HL-60 (cell line): ENCODE measurements at regions not wholly inside any gene's neighbourhood (a gene's known extent, or its start where the extent isn't known, plus 50 kb on each side); places are given as distances from the start of the nearest gene placed in this dataset.

ENCODE experiments used
- DNase-seq, 2 experiments: peaks; one replicate each; pipeline ENCODE4 v3.0.0-alpha.2; 2010 to 2020; ENCODE audit warnings: low read depth in 1 of 2, low spot score in 1 of 2
- H3K27ac ChIP-seq: fragments of 250-450 bp; sonication (Bioruptor Pico); replicated peaks from 2 replicates; pipeline ENCODE4 v1.5.1; 2020; ENCODE audit warnings: mild to moderate bottlenecking, moderate library complexity
- H3K27me3 ChIP-seq: fragments of 250-450 bp; sonication (Bioruptor Pico); 2 replicates; pipeline ENCODE4 v1.5.1; 2021; ENCODE audit warnings: mild to moderate bottlenecking, moderate library complexity; ENCODE audit not compliant: insufficient read depth, poor library complexity, severe bottlenecking
- H3K4me3 ChIP-seq: replicated peaks from 2 replicates; pipeline ENCODE4 v1.5.1; 2011; ENCODE audit warnings: mild to moderate bottlenecking, control low read depth, low read length; ENCODE audit not compliant: insufficient read depth
- CTCF ChIP-seq: IDR thresholded peaks from one replicate; pipeline ENCODE4 v1.5.1; 2011; ENCODE audit warnings: low read length, control low read depth, inconsistent platforms; ENCODE audit not compliant: insufficient read depth
- GABPA ChIP-seq: IDR thresholded peaks from 2 replicates; pipeline ENCODE4 v1.6.1; 2012; ENCODE audit warnings: low read depth
- POLR2AphosphoS5 ChIP-seq: IDR thresholded peaks from 2 replicates; pipeline ENCODE4 v1.6.1; 2012; ENCODE audit warnings: low read depth
- REST ChIP-seq: IDR thresholded peaks from 2 replicates; pipeline ENCODE4 v1.6.1; 2012; ENCODE audit warnings: low read depth; ENCODE audit not compliant: insufficient replicate concordance
- SPI1 ChIP-seq: IDR thresholded peaks from 2 replicates; pipeline ENCODE4 v1.6.1; 2012; ENCODE audit warnings: low read depth, mild to moderate bottlenecking, borderline replicate concordance

- no peaks in the 10 kb centered on the region for H3K27me3 ChIP-seq
- no peak overlapping the region for H3K27ac ChIP-seq
- no peak for TF ChIP-seq CTCF
- no peak for TF ChIP-seq REST
- TF ChIP-seq SPI1 = no peak
- H3K4me3 ChIP-seq = no peak overlapping the region
- no peak for DNase-seq
Observed at GRCh38 chr3:473033-473800, 276.7 kb downstream of the CHL1 start.

- TF ChIP-seq SPI1 = no peak
- TF ChIP-seq GABPA = no peak
- no peak for TF ChIP-seq REST
- no peak for TF ChIP-seq CTCF
- TF ChIP-seq POLR2AphosphoS5 = no peak
- Histone ChIP-seq H3K27me3 (no peaks in the 10 kb centered on the region), H3K27ac (no peak overlapping the region), H3K4me3 (no peak overlapping the region)
- DNase-seq = no peak
Observed at GRCh38 chr3:474828-475227, 278.3 kb downstream of the CHL1 start.

- Histone ChIP-seq H3K4me3 (no peak overlapping the region), H3K27ac (no peak overlapping the region), H3K27me3 (no peaks in the 10 kb centered on the region)
- no peak for DNase-seq
- TF ChIP-seq SPI1 (no peak), GABPA (no peak), POLR2AphosphoS5 (no peak), CTCF (no peak), REST (no peak)
Observed at GRCh38 chr3:480070-480469, 283.5 kb downstream of the CHL1 start.
